ENCODE measurements at regions not wholly inside any gene's neighbourhood (a gene's known extent, or its start where the extent isn't known, plus 50 kb on each side); places are given as distances from the start of the nearest gene placed in this dataset.

- TF ChIP-seq, protein P1, sequence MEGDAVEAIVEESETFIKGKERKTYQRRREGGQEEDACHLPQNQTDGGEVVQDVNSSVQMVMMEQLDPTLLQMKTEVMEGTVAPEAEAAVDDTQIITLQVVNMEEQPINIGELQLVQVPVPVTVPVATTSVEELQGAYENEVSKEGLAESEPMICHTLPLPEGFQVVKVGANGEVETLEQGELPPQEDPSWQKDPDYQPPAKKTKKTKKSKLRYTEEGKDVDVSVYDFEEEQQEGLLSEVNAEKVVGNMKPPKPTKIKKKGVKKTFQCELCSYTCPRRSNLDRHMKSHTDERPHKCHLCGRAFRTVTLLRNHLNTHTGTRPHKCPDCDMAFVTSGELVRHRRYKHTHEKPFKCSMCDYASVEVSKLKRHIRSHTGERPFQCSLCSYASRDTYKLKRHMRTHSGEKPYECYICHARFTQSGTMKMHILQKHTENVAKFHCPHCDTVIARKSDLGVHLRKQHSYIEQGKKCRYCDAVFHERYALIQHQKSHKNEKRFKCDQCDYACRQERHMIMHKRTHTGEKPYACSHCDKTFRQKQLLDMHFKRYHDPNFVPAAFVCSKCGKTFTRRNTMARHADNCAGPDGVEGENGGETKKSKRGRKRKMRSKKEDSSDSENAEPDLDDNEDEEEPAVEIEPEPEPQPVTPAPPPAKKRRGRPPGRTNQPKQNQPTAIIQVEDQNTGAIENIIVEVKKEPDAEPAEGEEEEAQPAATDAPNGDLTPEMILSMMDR (conservative IDR thresholded peaks at IDR 0.05; ENCODE audit: low read depth, low read length) = no peak
- TF ChIP-seq RCOR1 (IDR thresholded peaks at IDR 0.05; ENCODE audit: insufficient replicate concordance, low read length) = no peak
- no peak for TF ChIP-seq POLR2A (IDR thresholded peaks at IDR 0.05; ENCODE audit: low read depth, low read length)
- TF ChIP-seq FOS (IDR thresholded peaks at IDR 0.05; ENCODE audit: low read depth, low read length) = no peak
- no peak for TF ChIP-seq RFX5 (IDR thresholded peaks at IDR 0.05; ENCODE audit: low read depth, low read length)
- TF ChIP-seq SMC3 (IDR thresholded peaks at IDR 0.05; ENCODE audit: low read depth, low read length) = no peak
- TF ChIP-seq MAFK (IDR thresholded peaks at IDR 0.05; ENCODE audit: low read depth, low read length) = no peak
- no peak for TF ChIP-seq CEBPB (IDR thresholded peaks at IDR 0.05; ENCODE audit: low read depth, low read length)
- no peak for TF ChIP-seq MXI1 (IDR thresholded peaks at IDR 0.05; ENCODE audit: borderline replicate concordance, low read depth, low read length)
- TF ChIP-seq, protein P2, sequence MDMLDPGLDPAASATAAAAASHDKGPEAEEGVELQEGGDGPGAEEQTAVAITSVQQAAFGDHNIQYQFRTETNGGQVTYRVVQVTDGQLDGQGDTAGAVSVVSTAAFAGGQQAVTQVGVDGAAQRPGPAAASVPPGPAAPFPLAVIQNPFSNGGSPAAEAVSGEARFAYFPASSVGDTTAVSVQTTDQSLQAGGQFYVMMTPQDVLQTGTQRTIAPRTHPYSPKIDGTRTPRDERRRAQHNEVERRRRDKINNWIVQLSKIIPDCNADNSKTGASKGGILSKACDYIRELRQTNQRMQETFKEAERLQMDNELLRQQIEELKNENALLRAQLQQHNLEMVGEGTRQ (IDR thresholded peaks at IDR 0.05; ENCODE audit: low read depth, low read length) = no peak
These were observed 61.3 kb upstream of the SMAD3 start for GRCh38 chr15:67004142-67004541.
